A673 (cell line): ENCODE measurements at regions not wholly inside any gene's neighbourhood (a gene's known extent, or its start where the extent isn't known, plus 50 kb on each side); places are given as distances from the start of the nearest gene placed in this dataset.

Source experiments
- BruUV-seq: library from RNA; stranded (reverse); fragments of 400-500 nt; replicated peaks from 2 replicates; lab custom pipeline; 2021; lab: Mats Ljungman, UMichigan
- CTCF ChIA-PET: fragments of 300-600 bp; sonication (Branson Sonifier 250); formaldehyde crosslinking; loops from one replicate; lab custom pipeline; 2022; ENCODE audit warnings: antibody characterized with exemption; lab: Charles Lee
- POLR2A ChIA-PET: fragments of 300-600 bp; sonication (Branson Sonifier 250); formaldehyde crosslinking; loops from one replicate; lab custom pipeline; 2022; ENCODE audit warnings: antibody characterized with exemption; ENCODE audit not compliant: low non-redundant PET; lab: Charles Lee
- DNase-seq: peaks from one replicate; pipeline ENCODE4 v3.0.0-alpha.2; 2015; ENCODE audit warnings: low spot score
- H3K27ac ChIP-seq: fragments of 200-600 bp; sonication (generic); 2 replicates; pipeline ENCODE4 v1.5.1; 2016; ENCODE audit warnings: mixed run types, low read depth, mild to moderate bottlenecking, mixed read lengths, antibody characterized with exemption, low read length; ENCODE audit not compliant: poor library complexity, severe bottlenecking
- H3K27me3 ChIP-seq: fragments of 200-600 bp; sonication (generic); replicated peaks from 2 replicates; pipeline ENCODE4 v1.6.1; 2017; ENCODE audit warnings: mixed run types, low read depth, mild to moderate bottlenecking, mixed read lengths, antibody characterized with exemption, low read length; ENCODE audit not compliant: insufficient read depth, poor library complexity
- H3K36me3 ChIP-seq: fragments of 200-600 bp; sonication (generic); 2 replicates; pipeline ENCODE4 v1.6.1; 2016; ENCODE audit warnings: mixed run types, mild to moderate bottlenecking, mixed read lengths, antibody characterized with exemption, low read length; ENCODE audit not compliant: insufficient read depth, poor library complexity, severe bottlenecking
- H3K4me1 ChIP-seq: fragments of 200-600 bp; sonication (generic); 2 replicates; pipeline ENCODE4 v1.6.1; 2017; ENCODE audit warnings: mixed run types, mild to moderate bottlenecking, mixed read lengths, antibody characterized with exemption, low read length; ENCODE audit not compliant: insufficient read depth, poor library complexity, severe bottlenecking
- H3K4me3 ChIP-seq: fragments of 200-600 bp; sonication (generic); 2 replicates; pipeline ENCODE4 v1.5.1; 2016; ENCODE audit warnings: low read depth, mixed run types, mild to moderate bottlenecking, mixed read lengths, low read length; ENCODE audit not compliant: poor library complexity, severe bottlenecking
- H3K9me3 ChIP-seq: fragments of 200-600 bp; sonication (generic); 2 replicates; pipeline ENCODE4 v1.6.1; 2016; ENCODE audit warnings: mixed run types, low read depth, mild to moderate bottlenecking, mixed read lengths, antibody characterized with exemption, low read length; ENCODE audit not compliant: poor library complexity, severe bottlenecking
- EZH2 ChIP-seq: fragments of 200-600 bp; sonication (generic); IDR thresholded peaks from 2 replicates; pipeline ENCODE4 v1.6.1; 2017; ENCODE audit warnings: borderline replicate concordance, low read depth, mild to moderate bottlenecking, mixed read lengths, antibody characterized with exemption, low read length; ENCODE audit not compliant: poor library complexity, severe bottlenecking
- intact Hi-C: fragments of 100-400 bp; cut with micrococcal nuclease; formaldehyde crosslinking; loops from one replicate; pipeline ENCODE4 v1.10.0; 2022; ENCODE audit not compliant: unreplicated experiment
- TF ChIP-seq, protein P1 (sequence below): fragments of 300-800, 200-600 bp; sonication (generic); conservative IDR thresholded peaks from 2 replicates; pipeline ENCODE4 v1.5.1; 2017; ENCODE audit warnings: low read depth, mild to moderate bottlenecking, antibody characterized with exemption, low read length, moderate library complexity, mixed read lengths

DNA sequence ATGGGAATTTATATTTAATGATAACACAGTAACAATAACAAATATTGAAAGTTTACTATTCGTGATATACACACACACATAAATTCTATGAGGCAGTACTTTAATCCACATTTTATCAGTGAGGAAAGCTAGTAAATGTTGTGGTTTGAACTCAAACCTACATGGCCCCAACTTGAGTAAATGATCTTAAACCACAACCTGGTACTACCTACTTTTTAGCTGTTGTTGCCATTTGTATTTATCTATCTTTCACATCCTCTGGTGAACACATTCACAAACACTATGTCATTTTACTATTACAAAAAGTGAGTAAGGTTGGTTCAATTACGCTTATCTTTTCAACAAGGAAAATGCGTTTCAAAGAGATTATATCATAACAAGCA, 186.1 kb downstream of the SMC2 start:
- H3K9me3 ChIP-seq = no peaks in the 10 kb centered on the region
- CTCF ChIA-PET = no interaction called here

GRCh38 chr9:104280711-104281110, 186.6 kb downstream of the SMC2 start:
- TF ChIP-seq, protein P1, sequence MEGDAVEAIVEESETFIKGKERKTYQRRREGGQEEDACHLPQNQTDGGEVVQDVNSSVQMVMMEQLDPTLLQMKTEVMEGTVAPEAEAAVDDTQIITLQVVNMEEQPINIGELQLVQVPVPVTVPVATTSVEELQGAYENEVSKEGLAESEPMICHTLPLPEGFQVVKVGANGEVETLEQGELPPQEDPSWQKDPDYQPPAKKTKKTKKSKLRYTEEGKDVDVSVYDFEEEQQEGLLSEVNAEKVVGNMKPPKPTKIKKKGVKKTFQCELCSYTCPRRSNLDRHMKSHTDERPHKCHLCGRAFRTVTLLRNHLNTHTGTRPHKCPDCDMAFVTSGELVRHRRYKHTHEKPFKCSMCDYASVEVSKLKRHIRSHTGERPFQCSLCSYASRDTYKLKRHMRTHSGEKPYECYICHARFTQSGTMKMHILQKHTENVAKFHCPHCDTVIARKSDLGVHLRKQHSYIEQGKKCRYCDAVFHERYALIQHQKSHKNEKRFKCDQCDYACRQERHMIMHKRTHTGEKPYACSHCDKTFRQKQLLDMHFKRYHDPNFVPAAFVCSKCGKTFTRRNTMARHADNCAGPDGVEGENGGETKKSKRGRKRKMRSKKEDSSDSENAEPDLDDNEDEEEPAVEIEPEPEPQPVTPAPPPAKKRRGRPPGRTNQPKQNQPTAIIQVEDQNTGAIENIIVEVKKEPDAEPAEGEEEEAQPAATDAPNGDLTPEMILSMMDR = no peak
- TF ChIP-seq EZH2 = no peak
- H3K9me3 ChIP-seq = no peaks in the 10 kb centered on the region
- intact Hi-C loops = no loop called here
- ChIA-PET CTCF (no interaction called here), POLR2A (no interaction called here)
- DNase-seq = no peak
- BruUV-seq = no TSS peak
- H3K4me3 ChIP-seq = no peak overlapping the region
- H3K4me1 ChIP-seq = no peaks in the 10 kb centered on the region
- no peak overlapping the region for H3K27ac ChIP-seq
- H3K27me3 ChIP-seq = no peaks in the 10 kb centered on the region
- H3K36me3 ChIP-seq = no peaks in the 10 kb centered on the region

More for the DNA sequence above, 186.1 kb downstream of the SMC2 start:
- BruUV-seq = no TSS peak
- intact Hi-C loops = no loop called here
- no peak for DNase-seq
- POLR2A ChIA-PET = no interaction called here
- H3K4me3 ChIP-seq = no peak overlapping the region
- no peaks in the 10 kb centered on the region for H3K36me3 ChIP-seq
- H3K27ac ChIP-seq = no peak overlapping the region
- TF ChIP-seq EZH2 = no peak
- TF ChIP-seq, protein P1 = no peak
- no peaks in the 10 kb centered on the region for H3K27me3 ChIP-seq
- H3K4me1 ChIP-seq = no peaks in the 10 kb centered on the region

DNA sequence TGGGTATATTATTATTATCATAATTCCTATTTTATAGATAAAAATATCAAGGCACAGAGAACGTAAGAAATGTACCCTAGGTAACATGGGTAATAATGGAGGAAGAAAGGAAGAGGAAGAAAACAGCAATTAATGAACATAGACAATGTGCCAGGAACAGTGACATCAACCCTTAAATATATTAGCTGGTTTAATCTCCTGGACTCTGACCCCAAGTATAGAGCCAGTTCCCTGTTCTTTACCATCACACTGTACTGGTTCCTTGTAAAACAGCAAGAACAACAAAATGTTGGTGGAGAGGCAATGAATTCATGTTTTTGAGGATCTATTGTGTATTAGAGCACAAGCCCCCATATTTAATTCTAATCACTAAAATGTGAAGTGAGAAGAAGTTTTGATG, 192.1 kb downstream of the SMC2 start:
- Histone ChIP-seq H3K27ac (no peak overlapping the region), H3K27me3 (no peaks in the 10 kb centered on the region), H3K9me3 (no peaks in the 10 kb centered on the region), H3K4me1 (no peaks in the 10 kb centered on the region), H3K36me3 (no peaks in the 10 kb centered on the region), H3K4me3 (no peak overlapping the region)
- BruUV-seq = no TSS peak
- POLR2A ChIA-PET = no interaction called here
- intact Hi-C loops = no loop called here
- CTCF ChIA-PET = no interaction called here
- TF ChIP-seq EZH2 = no peak
- TF ChIP-seq, protein P1 = no peak
- no peak for DNase-seq
